ENCODE measurements at regions not wholly inside any gene's neighbourhood (a gene's known extent, or its start where the extent isn't known, plus 50 kb on each side); places are given as distances from the start of the nearest gene placed in this dataset.

DNA sequence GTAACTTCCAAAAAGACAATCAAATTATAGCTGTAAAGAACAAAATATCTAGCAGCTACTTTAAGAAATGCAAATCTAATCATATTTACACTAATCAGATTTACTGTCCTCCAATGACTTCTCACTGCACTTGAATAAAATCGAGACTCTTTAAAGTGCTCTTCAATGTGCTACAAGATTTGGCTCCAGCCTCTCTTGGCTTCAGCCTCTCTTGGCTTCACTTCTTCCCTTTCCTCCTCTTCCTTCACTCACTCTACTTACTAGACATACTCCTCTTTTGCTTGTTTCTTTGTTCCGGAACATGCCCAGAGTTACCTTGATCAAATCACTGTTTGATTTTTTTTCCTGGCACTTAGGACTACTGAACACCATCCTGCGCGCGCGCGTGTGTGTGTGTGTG, 495.4 kb downstream of the LMO7 start:
- TF ChIP-seq CTCF (IDR thresholded peaks at IDR 0.05), result no peak
- no peak for TF ChIP-seq POLR2A (IDR thresholded peaks at IDR 0.05)
